Adipocyte (in vitro differentiated cells): ENCODE measurements at regions not wholly inside any gene's neighbourhood (a gene's known extent, or its start where the extent isn't known, plus 50 kb on each side); places are given as distances from the start of the nearest gene placed in this dataset.
"Not testable (repeated sequence)": the region's sequence is repeated elsewhere in the genome, so short reads cannot be mapped to it uniquely, and the experiment has no call there.

Experiments
- DNase-seq: peaks from one replicate; pipeline ENCODE4 v3.0.0-alpha.2; 2015; ENCODE audit warnings: low read depth
- H3K27me3 ChIP-seq: replicated peaks from 2 replicates; pipeline ENCODE4 v1.7.0; 2013; ENCODE audit warnings: mild to moderate bottlenecking, low read length, moderate library complexity; ENCODE audit not compliant: control insufficient read depth, insufficient read depth
- H3K36me3 ChIP-seq: 2 replicates; pipeline ENCODE4 v1.7.0; 2013; ENCODE audit warnings: low read length, mild to moderate bottlenecking, moderate library complexity; ENCODE audit not compliant: control insufficient read depth, insufficient read depth, severe bottlenecking
- H3K4me1 ChIP-seq: 2 replicates; pipeline ENCODE4 v1.7.0; 2013; ENCODE audit warnings: mild to moderate bottlenecking, low read length, moderate library complexity; ENCODE audit not compliant: control insufficient read depth, insufficient read depth
- H3K4me3 ChIP-seq: 2 replicates; pipeline ENCODE4 v1.7.0; 2013; ENCODE audit warnings: mild to moderate bottlenecking, low read length, moderate library complexity
- H3K9ac ChIP-seq: 2 replicates; pipeline ENCODE4 v1.7.0; 2013; ENCODE audit warnings: mild to moderate bottlenecking, low read length, moderate library complexity
- H3K9me3 ChIP-seq: 2 replicates; pipeline ENCODE4 v1.7.0; 2013; ENCODE audit warnings: mild to moderate bottlenecking, low read length, moderate library complexity; ENCODE audit not compliant: control insufficient read depth

- not testable (repeated sequence) for H3K27me3 ChIP-seq, DNase-seq, H3K4me3 ChIP-seq, H3K9ac ChIP-seq, H3K4me1 ChIP-seq, H3K9me3 ChIP-seq, H3K36me3 ChIP-seq
Measured at GRCh38 chr9:42384585-42384984, 201.1 kb downstream of the SPATA31A6 start.

DNA sequence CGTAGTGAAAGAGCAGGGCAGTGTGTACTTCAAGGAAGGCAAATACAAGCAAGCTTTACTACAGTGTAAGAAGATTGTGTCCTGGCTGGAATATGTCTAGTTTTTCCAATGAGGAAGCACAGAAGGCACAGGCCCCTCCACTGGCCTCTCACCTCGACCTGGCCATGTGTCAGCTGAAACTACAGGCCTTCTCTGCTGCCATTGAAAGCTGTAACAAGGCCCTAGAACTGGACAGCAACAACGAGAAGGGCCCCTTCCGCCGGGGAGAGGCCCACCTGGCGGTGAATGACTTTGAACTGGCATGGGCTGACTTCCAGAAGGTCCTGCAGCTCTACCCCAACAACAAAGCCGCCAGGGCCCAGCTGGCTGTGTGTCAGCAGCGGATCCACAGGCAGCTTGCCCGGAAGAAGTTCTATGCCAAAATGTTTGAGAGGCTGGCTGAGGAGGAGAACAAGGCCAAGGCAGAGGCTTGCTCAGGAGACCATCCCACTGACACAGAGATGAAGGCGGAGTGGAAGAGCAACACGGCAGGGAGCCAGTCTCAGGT, 202.2 kb downstream of the SPATA31A6 start:
- not testable (repeated sequence) for H3K9me3 ChIP-seq, DNase-seq, H3K9ac ChIP-seq

DNA sequence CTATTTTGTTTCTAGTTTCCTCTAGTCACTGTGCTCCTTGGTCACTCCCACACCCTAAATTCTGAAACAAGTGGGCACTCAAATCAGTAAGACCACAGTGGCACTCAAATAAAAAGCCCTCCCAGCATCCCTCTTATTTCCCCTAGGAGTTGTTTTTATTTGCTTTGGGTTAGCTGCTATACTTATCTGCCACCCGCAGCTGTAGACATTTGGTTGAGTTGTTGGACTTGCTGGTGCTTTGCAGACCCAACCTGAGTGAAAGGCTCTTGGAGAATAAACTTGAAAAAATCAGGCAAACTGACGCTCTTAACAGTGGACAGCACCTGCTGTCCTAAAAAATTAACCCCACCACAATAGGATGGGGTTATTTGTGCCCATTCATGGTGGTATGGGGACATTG, 203.0 kb downstream of the SPATA31A6 start:
- Histone ChIP-seq H3K9ac (no peak overlapping the region), H3K9me3 (no peaks in the 10 kb centered on the region), H3K27me3 (no peaks in the 10 kb centered on the region), H3K36me3 (no peaks in the 10 kb centered on the region), H3K4me3 (no peak overlapping the region), H3K4me1 (no peaks in the 10 kb centered on the region)
- no peak for DNase-seq

More for the DNA sequence above, 202.2 kb downstream of the SPATA31A6 start:
- H3K36me3 ChIP-seq, H3K4me3 ChIP-seq, H3K4me1 ChIP-seq, H3K27me3 ChIP-seq: not testable (repeated sequence)

DNA sequence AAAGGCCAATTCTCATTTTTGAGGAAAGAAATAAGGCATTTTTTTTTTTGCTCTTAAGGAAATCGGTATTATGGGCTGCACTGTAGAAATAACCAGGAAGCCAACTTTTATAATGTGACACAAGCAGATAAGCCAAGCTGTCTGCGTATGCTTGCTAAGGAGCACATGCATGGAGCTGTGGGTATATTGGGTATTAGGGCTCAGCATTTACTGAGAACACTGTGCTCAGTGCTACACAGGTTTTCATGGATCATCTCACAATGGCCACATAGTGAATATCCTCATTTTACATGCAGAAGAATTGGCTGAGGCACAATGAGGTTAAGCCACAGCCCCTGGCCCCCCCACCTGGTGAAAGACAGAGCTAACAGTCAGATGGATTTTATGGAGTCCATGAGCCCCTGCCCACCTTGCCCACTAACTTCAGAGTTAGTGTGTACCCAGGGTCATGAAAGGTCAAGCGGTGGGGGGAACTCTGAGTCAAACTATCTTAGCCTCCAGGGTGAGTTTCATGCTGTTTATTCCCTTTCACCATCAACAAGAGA, 204.8 kb downstream of the SPATA31A6 start:
- Histone ChIP-seq H3K9me3 (no peaks in the 10 kb centered on the region), H3K4me1 (no peaks in the 10 kb centered on the region), H3K9ac (no peak overlapping the region), H3K36me3 (no peaks in the 10 kb centered on the region), H3K27me3 (no peaks in the 10 kb centered on the region), H3K4me3 (no peak overlapping the region)
- DNase-seq = no peak

DNA sequence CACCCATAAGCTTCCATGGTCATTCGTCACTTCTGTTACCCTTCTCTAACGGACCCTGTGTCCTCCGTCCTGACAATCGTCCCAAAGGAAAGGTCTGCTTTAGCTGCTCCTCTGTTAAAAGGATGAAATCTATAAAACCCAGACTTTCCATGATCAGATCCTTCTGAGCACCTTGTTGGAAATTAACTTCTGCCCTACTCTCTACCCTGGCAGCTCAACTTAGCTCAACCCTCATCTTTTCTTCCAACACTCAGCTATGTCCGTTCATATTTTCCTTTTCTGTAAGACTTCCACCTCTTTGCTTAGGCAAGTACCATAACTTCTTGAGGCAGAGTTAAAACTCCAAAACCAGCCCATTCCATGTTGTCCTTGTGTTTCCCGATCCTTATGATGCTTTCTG, 205.4 kb downstream of the SPATA31A6 start:
- Histone ChIP-seq H3K4me1 (no peaks in the 10 kb centered on the region), H3K27me3 (no peaks in the 10 kb centered on the region), H3K4me3 (no peak overlapping the region), H3K9me3 (no peaks in the 10 kb centered on the region), H3K9ac (no peak overlapping the region), H3K36me3 (no peaks in the 10 kb centered on the region)
- DNase-seq = no peak

- H3K4me3 ChIP-seq, H3K27me3 ChIP-seq, DNase-seq, H3K9me3 ChIP-seq, H3K36me3 ChIP-seq, H3K4me1 ChIP-seq, H3K9ac ChIP-seq: not testable (repeated sequence)
Measured at GRCh38 chr9:42392773-42393455, 209.5 kb downstream of the SPATA31A6 start.

DNA sequence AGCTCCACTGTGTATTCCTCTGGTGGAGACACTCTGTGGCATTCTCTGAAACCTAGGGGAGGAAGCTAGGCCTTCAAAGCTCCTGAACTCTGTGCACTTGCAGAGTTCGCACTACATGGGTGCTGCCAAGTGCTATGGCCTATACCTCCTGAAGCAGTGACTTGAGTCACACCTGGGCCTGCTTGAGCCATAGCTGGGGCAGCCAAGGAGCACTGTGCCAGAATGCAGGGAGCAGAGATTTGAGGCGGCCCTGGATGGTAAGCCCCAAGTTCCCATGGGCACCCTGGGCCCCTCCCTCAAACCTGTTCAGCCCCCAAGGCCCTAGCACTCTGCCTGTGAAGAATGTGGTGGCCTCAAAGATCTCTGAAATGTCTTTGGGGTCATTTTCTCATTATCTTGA, 212.9 kb downstream of the SPATA31A6 start:
- no peak for DNase-seq
- Histone ChIP-seq H3K36me3 (no peaks in the 10 kb centered on the region), H3K4me1 (no peaks in the 10 kb centered on the region), H3K9ac (no peak overlapping the region), H3K4me3 (no peak overlapping the region), H3K9me3 (no peaks in the 10 kb centered on the region), H3K27me3 (no peaks in the 10 kb centered on the region)

- not testable (repeated sequence) for H3K27me3 ChIP-seq, H3K9me3 ChIP-seq, H3K4me3 ChIP-seq, H3K9ac ChIP-seq, H3K36me3 ChIP-seq, H3K4me1 ChIP-seq
- DNase-seq = peak; percentile 40
Measured at GRCh38 chr9:42397336-42397735, 213.9 kb downstream of the SPATA31A6 start.

DNA sequence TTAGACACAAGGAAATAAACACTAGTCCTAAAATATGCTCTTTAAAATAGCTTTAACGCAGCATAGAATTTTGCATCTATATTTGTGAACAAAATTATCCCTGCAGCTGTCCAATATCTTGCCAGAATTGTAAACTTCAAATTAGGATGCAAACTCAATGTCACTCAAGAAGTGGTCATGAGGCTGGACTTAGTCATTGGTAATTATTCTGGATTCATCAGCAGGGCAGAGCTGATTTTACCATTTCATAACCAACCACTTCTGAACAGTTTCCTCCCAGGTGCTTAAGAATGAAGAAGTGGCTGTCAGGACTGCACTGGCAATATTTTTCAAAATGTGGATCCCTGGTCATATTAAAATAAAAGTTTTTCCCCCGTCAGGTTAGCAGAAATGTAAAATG, 219.5 kb downstream of the SPATA31A6 start:
- not testable (repeated sequence) for H3K9me3 ChIP-seq, H3K27me3 ChIP-seq, H3K9ac ChIP-seq, H3K4me1 ChIP-seq, DNase-seq, H3K4me3 ChIP-seq, H3K36me3 ChIP-seq

- not testable (repeated sequence) for H3K36me3 ChIP-seq, H3K4me3 ChIP-seq, H3K9ac ChIP-seq, H3K4me1 ChIP-seq, H3K9me3 ChIP-seq, DNase-seq, H3K27me3 ChIP-seq
Measured at GRCh38 chr9:42409581-42409980, 226.1 kb downstream of the SPATA31A6 start.

- DNase-seq, H3K36me3 ChIP-seq, H3K27me3 ChIP-seq, H3K9me3 ChIP-seq, H3K4me1 ChIP-seq, H3K4me3 ChIP-seq, H3K9ac ChIP-seq: not testable (repeated sequence)
Measured at GRCh38 chr9:42412354-42412753, 228.9 kb downstream of the SPATA31A6 start.

- not testable (repeated sequence) for H3K9me3 ChIP-seq, H3K4me3 ChIP-seq, H3K36me3 ChIP-seq, H3K27me3 ChIP-seq, H3K4me1 ChIP-seq, DNase-seq, H3K9ac ChIP-seq
Measured at GRCh38 chr9:42414865-42415264, 231.4 kb downstream of the SPATA31A6 start.
